K562 (cell line): ENCODE measurements at regions not wholly inside any gene's neighbourhood (a gene's known extent, or its start where the extent isn't known, plus 50 kb on each side); places are given as distances from the start of the nearest gene placed in this dataset.

Experiments
- ATAC-seq: fragments of 200-7000 bp; cut with Tn5 transposase; 3 replicates; pipeline ENCODE4 v1.9.1; 2020; ENCODE audit warnings: moderate library complexity
- BruUV-seq: library from RNA; stranded (reverse); fragments of 400-500 nt; replicated peaks from 2 replicates; lab custom pipeline; 2021; lab: Mats Ljungman, UMichigan
- CTCF ChIA-PET: fragments of 300-600 bp; formaldehyde crosslinking; extraction: SDS; loops from one replicate; lab custom pipeline; 2021; ENCODE audit warnings: low intra/inter-chr PET ratio; lab: Yijun Ruan, JAX
- POLR2A ChIA-PET: fragments of 300-600, 350-650 bp; sonication (Branson Sonifier 250); formaldehyde crosslinking; extraction: SDS; loops from one replicate; lab custom pipeline; 2021; ENCODE audit warnings: antibody characterized with exemption, inconsistent platforms; lab: Yijun Ruan, JAX
- DNase-seq, 4 experiments: peaks; one replicate each; pipeline versions ENCODE4 v3.0.0 to v3.0.0-alpha.2; 2011 to 2018; ENCODE audit warnings: low spot score in 3 of 4, mixed read lengths in 3 of 4; ENCODE audit errors: extremely low read depth in 1 of 4
- FAIRE-seq: peaks from 2 replicates; lab custom pipeline; 2011; peaks lifted over from hg19 to GRCh38; lab: Jason Lieb, UNC
- H2AFZ ChIP-seq: 2 replicates; pipeline ENCODE4 v1.6.0; 2011; ENCODE audit warnings: low read depth, low read length, control low read depth, inconsistent platforms
- H3K27ac ChIP-seq: fragments of 200-600 bp; 3 replicates; pipeline ENCODE4 v1.8.0; 2011; ENCODE audit warnings: low read depth, mild to moderate bottlenecking, control low read depth, inconsistent platforms, low read length, moderate library complexity, mixed read lengths; ENCODE audit errors: extremely low read depth
- H3K27me3 ChIP-seq, 2 experiments: fragments of 300-600 bp in 1 of 2; 2 replicates in 1 of 2; 3 replicates in 1 of 2; pipeline versions ENCODE4 v1.6.0 to v1.8.0; 2011; ENCODE audit warnings: inconsistent platforms in 2 of 2, low read length in 2 of 2, mild to moderate bottlenecking in 1 of 2, mixed read lengths in 1 of 2, moderate library complexity in 1 of 2; ENCODE audit not compliant: control insufficient read depth in 2 of 2, insufficient read depth in 2 of 2
- H3K36me3 ChIP-seq: fragments of 300-600 bp; 3 replicates; pipeline ENCODE4 v1.8.0; 2011; ENCODE audit warnings: mild to moderate bottlenecking, low read length, inconsistent platforms; ENCODE audit not compliant: control insufficient read depth, insufficient read depth
- H3K4me1 ChIP-seq, 2 experiments: fragments of 200-600 bp in 1 of 2; replicated peaks in 1 of 2; 2 replicates in 1 of 2; 3 replicates in 1 of 2; pipeline versions ENCODE4 v1.5.1 to v1.8.0; 2011; ENCODE audit warnings: inconsistent platforms in 2 of 2, low read length in 2 of 2, mild to moderate bottlenecking in 1 of 2, mixed read lengths in 1 of 2, moderate library complexity in 1 of 2; ENCODE audit not compliant: control insufficient read depth in 2 of 2, insufficient read depth in 2 of 2
- H3K4me2 ChIP-seq: 2 replicates; pipeline ENCODE4 v1.6.1; 2011; ENCODE audit warnings: low read length, control low read depth, inconsistent platforms, mixed read lengths; ENCODE audit not compliant: insufficient read depth
- H3K4me3 ChIP-seq: fragments of 200-600 bp; sonication (generic), shearing (Covaris generic); 2 replicates; pipeline ENCODE4 v1.5.1; 2016; ENCODE audit warnings: control low read depth, inconsistent platforms
- H3K79me2 ChIP-seq: fragments of 200-600 bp; 3 replicates; pipeline ENCODE4 v1.8.0; 2011; ENCODE audit warnings: low read length, inconsistent platforms; ENCODE audit not compliant: control insufficient read depth, insufficient read depth
- H3K9ac ChIP-seq, 2 experiments: 2 replicates each; pipeline versions ENCODE4 v1.6.0 to v1.6.1; 2011; ENCODE audit warnings: low read depth in 2 of 2, low read length in 2 of 2, control low read depth in 1 of 2, inconsistent platforms in 1 of 2, mild to moderate bottlenecking in 1 of 2, mixed read lengths in 1 of 2; ENCODE audit not compliant: insufficient read depth in 1 of 2
- H3K9me1 ChIP-seq: one replicate; pipeline ENCODE4 v1.6.0; 2011; ENCODE audit warnings: inconsistent platforms, mild to moderate bottlenecking, low read length, moderate library complexity; ENCODE audit not compliant: control insufficient read depth, insufficient read depth
- H3K9me3 ChIP-seq: replicated peaks from 2 replicates; pipeline ENCODE4 v1.5.1; 2011; ENCODE audit warnings: low read depth, low read length, inconsistent platforms; ENCODE audit not compliant: control insufficient read depth, insufficient read depth
- H4K20me1 ChIP-seq: replicated peaks from 2 replicates; pipeline ENCODE4 v1.6.1; 2011; ENCODE audit warnings: low read length, inconsistent platforms, mixed read lengths; ENCODE audit not compliant: control insufficient read depth, insufficient read depth
- HEY1 ChIP-seq: fragments of 250-450 bp; sonication (Bioruptor Pico); IDR thresholded peaks from 2 replicates; pipeline ENCODE4 v1.5.0; 2020; ENCODE audit warnings: mild to moderate bottlenecking, moderate library complexity, borderline replicate concordance
- NCOA2 ChIP-seq, 2 experiments: fragments of 450-650 bp; IDR thresholded peaks; 2 replicates each; pipeline ENCODE4 v1.6.1; 2018; ENCODE audit warnings: mild to moderate bottlenecking in 2 of 2, moderate library complexity in 1 of 2; ENCODE audit not compliant: partially characterized antibody in 2 of 2
- PHF8 ChIP-seq: fragments of 200-600 bp; sonication (generic); IDR thresholded peaks from 2 replicates; pipeline ENCODE4 v1.6.1; 2012; ENCODE audit warnings: mixed run types, mild to moderate bottlenecking, inconsistent platforms, low read length, moderate library complexity, borderline replicate concordance
- SMAD1 ChIP-seq: fragments of 150-350 bp; IDR thresholded peaks from 2 replicates; pipeline ENCODE4 v1.6.1; 2014; ENCODE audit warnings: low read length, low read depth; ENCODE audit not compliant: partially characterized antibody
- STAT5A ChIP-seq: IDR thresholded peaks from 2 replicates; pipeline ENCODE4 v1.6.1; 2012; ENCODE audit warnings: low read length, inconsistent platforms, borderline replicate concordance
- TARDBP ChIP-seq: fragments of 450-650 bp; IDR thresholded peaks from 2 replicates; pipeline ENCODE4 v1.6.1; 2016
- U2AF1 ChIP-seq: fragments of 200-400 bp; formaldehyde crosslinking; optimal IDR thresholded peaks from 2 replicates; pipeline ENCODE3; 2017; ENCODE audit warnings: mild to moderate bottlenecking, low read depth, low read length, moderate library complexity
- WGBS: fragments of 100-300 bp; shearing (Covaris generic); methylation state at CpG from one replicate; pipeline ENCODE4 v1.1.6; 2016; ENCODE audit warnings: low coverage, mixed read lengths; ENCODE audit not compliant: insufficient coverage; ENCODE audit errors: missing lambda C conversion rate; 5-methylcytosine and 5-hydroxymethylcytosine counted together
- in situ Hi-C: fragments of 300-500 bp; cut with MboI; formaldehyde crosslinking; loops from 4 replicates; pipeline ENCODE4 v1.15.0; 2018; ENCODE audit warnings: inconsistent platforms, mixed read lengths
- intact Hi-C: fragments of 100-400 bp; cut with micrococcal nuclease; formaldehyde crosslinking; loops from 2 replicates; pipeline ENCODE4 v1.14.2; 2022
- TF ChIP-seq, protein P1 (sequence below): sonication (generic); formaldehyde crosslinking; IDR thresholded peaks from 2 replicates; pipeline ENCODE4 v1.8.1; 2023; ENCODE audit warnings: mild to moderate bottlenecking, missing genetic modification reagents
- TF ChIP-seq, protein P2 (sequence below): fragments of 250-450 bp; sonication (Bioruptor Pico); IDR thresholded peaks from 2 replicates; pipeline ENCODE4 v1.4.0; 2020
- TF ChIP-seq, protein P3 (sequence below): sonication (generic); formaldehyde crosslinking; IDR thresholded peaks from 2 replicates; pipeline ENCODE4 v1.8.1; 2023; ENCODE audit warnings: mild to moderate bottlenecking, missing genetic modification reagents

DNA sequence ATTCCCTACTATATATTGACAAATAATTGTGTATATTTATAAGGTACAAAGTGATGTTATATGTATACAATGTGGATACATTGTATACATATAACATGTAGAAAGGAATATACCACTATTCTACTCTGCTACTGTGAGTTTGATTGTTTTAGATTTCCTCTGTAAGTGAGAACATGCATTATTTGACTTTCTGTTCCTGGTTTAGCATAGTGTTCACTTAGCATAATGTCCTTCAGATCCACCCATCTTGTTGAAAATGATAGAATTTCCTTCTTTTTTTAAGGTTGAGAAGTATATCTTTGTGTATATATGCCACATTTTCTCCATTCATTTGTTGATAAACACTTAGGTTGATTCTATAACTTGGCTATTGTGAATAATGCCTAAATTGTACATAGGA, 140.8 kb upstream of the BDNF start:
- Histone ChIP-seq H3K27ac (no peak overlapping the region), H3K4me3 (no peak overlapping the region), H4K20me1 (no peaks in the 10 kb centered on the region), H3K9ac (no peak overlapping the region), H3K9me1 (no peaks in the 10 kb centered on the region), H3K36me3 (no peaks in the 10 kb centered on the region), H2AFZ (no peak overlapping the region), H3K79me2 (no peaks in the 10 kb centered on the region), H3K4me1 (no peaks in the 10 kb centered on the region), H3K4me2 (no peak overlapping the region), H3K9me3 (no peaks in the 10 kb centered on the region), H3K27me3 (no peaks in the 10 kb centered on the region)
- DNase-seq (no peak), FAIRE-seq (no peak), ATAC-seq (no peak)
- TF ChIP-seq NCOA2 (IDR thresholded peaks at IDR 0.05; ENCODE audit: partially characterized antibody in 2 of 2) = no peak
- CTCF ChIA-PET = no interaction called here
- intact Hi-C loops (no loop called here), in situ Hi-C loops (no loop called here)
- POLR2A ChIA-PET = no interaction called here
- no TSS peak for BruUV-seq

DNA sequence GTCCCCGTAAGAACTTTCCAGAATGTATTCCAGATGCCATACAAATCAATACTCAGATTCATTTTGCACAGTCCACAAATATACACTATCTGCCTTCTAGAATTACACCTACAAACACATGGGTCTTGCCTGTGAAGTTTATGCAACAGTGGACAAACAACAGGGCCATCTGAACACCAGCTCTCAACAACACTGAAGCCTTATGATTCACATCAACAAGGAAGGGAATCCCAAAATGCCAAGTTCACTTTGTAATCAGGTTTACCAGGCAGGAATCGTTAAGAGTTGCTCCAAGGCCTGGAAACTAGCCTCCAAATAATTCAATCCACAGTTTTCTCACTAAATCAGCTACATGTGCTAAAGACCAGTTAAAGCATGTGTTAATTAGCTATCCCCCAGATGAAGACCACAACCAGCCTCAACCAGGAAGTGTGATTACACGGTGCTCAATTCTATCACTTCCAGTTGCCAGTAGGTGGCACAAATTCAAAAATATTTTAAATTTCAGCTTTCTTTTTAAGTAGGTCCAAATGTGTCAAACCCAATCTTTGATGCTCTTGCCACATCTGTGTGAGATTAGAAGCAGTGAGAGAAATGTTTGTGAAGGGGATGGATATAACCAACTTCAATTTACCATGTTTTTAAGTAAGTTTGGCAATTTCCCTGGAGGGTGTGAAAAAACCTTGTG, 139.1 kb upstream of the BDNF start:
- 6% methylated on average over 3 of the region's 3 CpGs for WGBS
- no peak overlapping the region for H2AFZ ChIP-seq
- H4K20me1 ChIP-seq = no peaks in the 10 kb centered on the region
- no peaks in the 10 kb centered on the region for H3K27me3 ChIP-seq
- no peak for DNase-seq
- H3K9me3 ChIP-seq = no peaks in the 10 kb centered on the region
- no peak for ATAC-seq
- no peak for FAIRE-seq
- no peak overlapping the region for H3K9ac ChIP-seq
- no TSS peak for BruUV-seq
- no peaks in the 10 kb centered on the region for H3K79me2 ChIP-seq
- ChIA-PET POLR2A (no interaction called here), CTCF (no interaction called here)
- H3K9me1 ChIP-seq = no peaks in the 10 kb centered on the region
- H3K4me1 ChIP-seq = no peaks in the 10 kb centered on the region
- no peaks in the 10 kb centered on the region for H3K36me3 ChIP-seq
- no peak overlapping the region for H3K4me3 ChIP-seq
- H3K27ac ChIP-seq = no peak overlapping the region
- in situ Hi-C loops (no loop called here), intact Hi-C loops (no loop called here)
- no peak overlapping the region for H3K4me2 ChIP-seq
- no peak for TF ChIP-seq HEY1 (CRISPR knock-in tag)
- no peak for TF ChIP-seq SMAD1
- TF ChIP-seq U2AF1 = no peak
- TF ChIP-seq STAT5A = no peak
- TF ChIP-seq, protein P1, sequence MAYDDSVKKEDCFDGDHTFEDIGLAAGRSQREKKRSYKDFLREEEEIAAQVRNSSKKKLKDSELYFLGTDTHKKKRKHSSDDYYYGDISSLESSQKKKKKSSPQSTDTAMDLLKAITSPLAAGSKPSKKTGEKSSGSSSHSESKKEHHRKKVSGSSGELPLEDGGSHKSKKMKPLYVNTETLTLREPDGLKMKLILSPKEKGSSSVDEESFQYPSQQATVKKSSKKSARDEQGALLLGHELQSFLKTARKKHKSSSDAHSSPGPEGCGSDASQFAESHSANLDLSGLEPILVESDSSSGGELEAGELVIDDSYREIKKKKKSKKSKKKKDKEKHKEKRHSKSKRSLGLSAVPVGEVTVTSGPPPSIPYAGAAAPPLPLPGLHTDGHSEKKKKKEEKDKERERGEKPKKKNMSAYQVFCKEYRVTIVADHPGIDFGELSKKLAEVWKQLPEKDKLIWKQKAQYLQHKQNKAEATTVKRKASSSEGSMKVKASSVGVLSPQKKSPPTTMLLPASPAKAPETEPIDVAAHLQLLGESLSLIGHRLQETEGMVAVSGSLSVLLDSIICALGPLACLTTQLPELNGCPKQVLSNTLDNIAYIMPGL (CRISPR knock-in tag) = no peak
- TF ChIP-seq TARDBP = no peak
- TF ChIP-seq, protein P2, sequence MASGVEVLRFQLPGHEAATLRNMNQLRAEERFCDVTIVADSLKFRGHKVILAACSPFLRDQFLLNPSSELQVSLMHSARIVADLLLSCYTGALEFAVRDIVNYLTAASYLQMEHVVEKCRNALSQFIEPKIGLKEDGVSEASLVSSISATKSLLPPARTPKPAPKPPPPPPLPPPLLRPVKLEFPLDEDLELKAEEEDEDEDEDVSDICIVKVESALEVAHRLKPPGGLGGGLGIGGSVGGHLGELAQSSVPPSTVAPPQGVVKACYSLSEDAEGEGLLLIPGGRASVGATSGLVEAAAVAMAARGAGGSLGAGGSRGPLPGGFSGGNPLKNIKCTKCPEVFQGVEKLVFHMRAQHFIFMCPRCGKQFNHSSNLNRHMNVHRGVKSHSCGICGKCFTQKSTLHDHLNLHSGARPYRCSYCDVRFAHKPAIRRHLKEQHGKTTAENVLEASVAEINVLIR (CRISPR knock-in tag) = no peak
- no peak for TF ChIP-seq PHF8
- TF ChIP-seq, protein P3, sequence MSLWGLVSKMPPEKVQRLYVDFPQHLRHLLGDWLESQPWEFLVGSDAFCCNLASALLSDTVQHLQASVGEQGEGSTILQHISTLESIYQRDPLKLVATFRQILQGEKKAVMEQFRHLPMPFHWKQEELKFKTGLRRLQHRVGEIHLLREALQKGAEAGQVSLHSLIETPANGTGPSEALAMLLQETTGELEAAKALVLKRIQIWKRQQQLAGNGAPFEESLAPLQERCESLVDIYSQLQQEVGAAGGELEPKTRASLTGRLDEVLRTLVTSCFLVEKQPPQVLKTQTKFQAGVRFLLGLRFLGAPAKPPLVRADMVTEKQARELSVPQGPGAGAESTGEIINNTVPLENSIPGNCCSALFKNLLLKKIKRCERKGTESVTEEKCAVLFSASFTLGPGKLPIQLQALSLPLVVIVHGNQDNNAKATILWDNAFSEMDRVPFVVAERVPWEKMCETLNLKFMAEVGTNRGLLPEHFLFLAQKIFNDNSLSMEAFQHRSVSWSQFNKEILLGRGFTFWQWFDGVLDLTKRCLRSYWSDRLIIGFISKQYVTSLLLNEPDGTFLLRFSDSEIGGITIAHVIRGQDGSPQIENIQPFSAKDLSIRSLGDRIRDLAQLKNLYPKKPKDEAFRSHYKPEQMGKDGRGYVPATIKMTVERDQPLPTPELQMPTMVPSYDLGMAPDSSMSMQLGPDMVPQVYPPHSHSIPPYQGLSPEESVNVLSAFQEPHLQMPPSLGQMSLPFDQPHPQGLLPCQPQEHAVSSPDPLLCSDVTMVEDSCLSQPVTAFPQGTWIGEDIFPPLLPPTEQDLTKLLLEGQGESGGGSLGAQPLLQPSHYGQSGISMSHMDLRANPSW = no peak
